ENCODE measurements at regions not wholly inside any gene's neighbourhood (a gene's known extent, or its start where the extent isn't known, plus 50 kb on each side); places are given as distances from the start of the nearest gene placed in this dataset.

GRCh38 chr1:87834151-87834550 lies 505.5 kb downstream of the LMO4 start:
- no peak for DNase-seq

GRCh38 chr1:87834941-87835340 lies 506.3 kb downstream of the LMO4 start:
- DNase-seq = no peak

- no peak for DNase-seq
These were observed 512.1 kb downstream of the LMO4 start for GRCh38 chr1:87840767-87841166.

DNA sequence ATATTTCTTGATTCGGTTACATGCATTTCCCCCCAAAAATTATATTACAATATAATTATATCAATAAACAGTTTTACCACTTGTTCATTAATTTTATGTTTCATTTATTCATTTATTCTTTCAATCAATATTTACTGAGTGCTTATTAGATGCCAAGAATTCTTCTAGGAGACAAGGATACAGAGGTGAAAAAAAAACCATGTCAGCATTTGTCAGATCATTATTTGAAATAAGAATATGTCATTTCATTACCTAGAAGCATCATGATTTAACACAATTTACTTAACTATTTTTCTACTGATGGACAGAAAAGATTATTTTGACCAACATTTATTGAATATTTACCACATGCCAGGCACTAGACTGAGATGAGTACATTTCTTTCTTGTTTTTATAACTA lies 512.7 kb downstream of the LMO4 start:
- DNase-seq = no peak

- no peak for DNase-seq
These were observed 513.5 kb downstream of the LMO4 start for GRCh38 chr1:87842156-87842555.

- no peak for DNase-seq
These were observed 515.6 kb downstream of the LMO4 start for GRCh38 chr1:87844251-87844650.

- DNase-seq = no peak
These were observed 522.8 kb downstream of the LMO4 start for GRCh38 chr1:87851490-87851889.

DNA sequence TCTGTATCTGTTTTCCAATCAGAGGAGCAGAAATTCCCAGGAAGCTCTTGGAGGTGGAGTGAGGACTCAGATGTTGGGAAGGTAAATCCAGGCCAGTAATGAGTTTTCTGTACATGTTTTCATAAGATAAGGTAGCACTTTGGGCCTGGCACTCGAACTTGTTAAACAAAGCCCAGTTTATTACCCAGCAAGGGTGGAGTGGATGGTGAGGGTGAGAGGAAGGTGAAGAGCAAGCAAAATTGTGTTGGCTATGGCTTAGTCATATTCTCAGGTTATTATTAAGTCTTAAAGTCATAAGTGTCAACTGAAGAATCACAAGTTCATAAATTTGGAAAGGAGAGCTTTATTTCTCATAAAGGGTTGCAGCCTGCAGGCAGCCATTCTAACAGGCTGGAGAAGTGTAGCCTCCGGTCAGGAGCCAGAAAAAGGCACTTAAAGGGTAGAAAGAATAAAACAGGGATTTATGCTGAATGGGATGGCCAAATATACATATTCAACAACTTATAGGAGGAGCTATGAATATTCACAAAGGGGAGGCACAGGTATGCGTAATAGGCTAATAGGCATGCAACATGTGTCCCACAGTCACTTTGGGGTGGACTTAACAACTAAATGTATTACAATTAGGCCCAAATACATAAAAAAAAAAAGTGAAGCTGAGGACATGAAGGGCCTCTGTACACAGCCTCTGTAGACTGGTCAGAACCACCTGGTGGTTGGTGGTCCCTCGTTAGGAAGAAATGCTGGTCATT lies 523.9 kb downstream of the LMO4 start:
- DNase-seq = no peak

GRCh38 chr1:87853576-87854351 lies 525.1 kb downstream of the LMO4 start:
- DNase-seq = no peak

GRCh38 chr1:87863317-87863716 lies 534.6 kb downstream of the LMO4 start:
- DNase-seq = no peak

GRCh38 chr1:87864676-87865075 lies 536.0 kb downstream of the LMO4 start:
- no peak for DNase-seq

GRCh38 chr1:87866416-87866815 lies 537.7 kb downstream of the LMO4 start:
- no peak for DNase-seq

- DNase-seq = no peak
These were observed 538.9 kb downstream of the LMO4 start for GRCh38 chr1:87867626-87868025.

- no peak for DNase-seq
These were observed 540.9 kb downstream of the LMO4 start for GRCh38 chr1:87869567-87869966.

DNA sequence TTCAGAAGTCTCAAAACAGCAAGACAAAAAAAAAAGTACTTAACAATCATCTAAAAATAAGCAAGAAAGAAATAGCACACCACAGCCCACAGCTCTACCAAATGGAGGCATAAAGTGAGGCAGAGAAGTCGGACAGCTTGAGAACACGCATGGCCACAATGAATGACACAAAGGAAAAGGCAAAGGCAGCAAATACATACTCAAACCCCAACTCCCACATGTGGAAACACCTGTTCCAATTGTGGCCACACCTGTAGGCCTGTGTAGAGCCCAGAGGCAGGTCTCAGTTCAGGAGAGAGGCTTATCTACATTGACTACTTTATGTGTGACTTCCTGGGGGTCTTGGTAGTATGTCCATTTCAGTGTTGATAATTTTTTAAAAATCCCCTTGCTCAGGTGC lies 543.5 kb downstream of the LMO4 start:
- no peak for DNase-seq

GRCh38 chr1:87872692-87873091 lies 544.0 kb downstream of the LMO4 start:
- DNase-seq = no peak

- no peak for DNase-seq
These were observed 550.2 kb downstream of the LMO4 start for GRCh38 chr1:87878873-87879272.

DNA sequence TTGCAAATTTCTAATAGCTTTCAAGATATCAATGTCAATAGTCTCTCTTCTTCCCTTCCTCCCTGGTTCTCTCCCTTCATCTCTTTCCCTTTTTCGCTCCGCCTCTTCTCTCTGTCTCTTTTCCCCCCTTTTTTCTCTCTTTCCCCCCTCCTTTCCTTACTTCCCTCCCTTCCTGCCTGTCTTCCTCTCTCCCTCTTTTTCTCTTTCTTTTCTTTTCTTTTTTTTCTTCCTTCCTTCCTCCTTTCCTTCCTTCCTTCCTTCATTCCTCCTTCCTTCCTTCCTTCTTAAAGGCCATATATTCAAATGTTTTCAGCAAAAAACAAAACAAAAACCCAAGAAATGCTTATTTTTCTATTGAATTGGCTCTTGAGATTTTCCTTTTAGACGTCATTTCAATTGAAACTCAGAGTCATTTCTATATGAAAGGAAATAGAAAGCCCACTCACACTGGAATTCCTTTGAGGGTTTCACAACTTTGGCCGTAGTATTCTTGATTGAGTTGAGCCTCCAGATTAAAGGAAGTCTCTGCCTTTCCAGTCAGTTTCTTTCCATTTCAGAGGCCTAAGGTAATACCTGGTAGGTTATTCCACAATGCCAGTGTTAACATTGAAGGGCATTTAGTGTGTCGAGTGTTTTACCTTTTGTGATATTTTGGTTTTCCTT lies 551.5 kb downstream of the LMO4 start:
- no peak for DNase-seq

DNA sequence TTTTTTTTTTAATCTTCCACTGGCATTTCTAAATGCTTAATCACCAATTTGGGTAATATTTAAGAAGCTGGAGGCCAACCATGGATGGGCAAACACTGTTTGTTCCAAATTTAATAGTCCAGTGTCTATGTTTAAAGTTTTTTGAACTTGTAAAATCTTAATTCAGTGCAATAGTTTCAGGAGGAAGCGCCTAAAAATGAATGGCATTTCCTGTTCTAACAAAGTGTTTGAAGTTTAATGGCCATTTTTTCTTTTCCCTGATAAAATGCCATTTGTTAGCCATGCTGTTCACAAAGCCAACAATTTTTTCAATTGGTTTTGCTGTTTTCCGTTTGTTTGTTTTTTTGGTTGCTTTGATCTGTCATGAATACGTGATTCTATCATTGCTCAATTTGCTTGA lies 552.1 kb downstream of the LMO4 start:
- no peak for DNase-seq

DNA sequence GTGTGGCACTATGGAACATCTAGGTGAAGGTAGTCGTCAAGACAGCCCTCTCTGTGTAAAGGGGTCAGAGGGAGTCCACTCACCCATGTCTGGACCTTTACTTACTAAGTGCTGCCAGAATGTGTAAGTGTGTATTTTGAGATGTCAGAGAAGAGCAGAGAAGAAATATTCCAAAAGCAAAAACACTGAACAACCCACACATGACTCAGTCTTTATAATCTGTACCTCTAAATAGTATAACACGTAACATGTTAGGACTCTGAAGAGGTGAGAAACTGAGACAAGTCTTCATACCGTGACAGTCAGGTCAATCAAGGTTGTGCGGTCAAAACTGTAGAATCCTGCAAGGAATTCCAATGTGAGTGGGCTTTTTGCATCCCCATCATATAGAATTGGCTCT lies 555.2 kb downstream of the LMO4 start:
- DNase-seq = no peak

GRCh38 chr1:87884581-87884980 lies 555.9 kb downstream of the LMO4 start:
- no peak for DNase-seq

DNA sequence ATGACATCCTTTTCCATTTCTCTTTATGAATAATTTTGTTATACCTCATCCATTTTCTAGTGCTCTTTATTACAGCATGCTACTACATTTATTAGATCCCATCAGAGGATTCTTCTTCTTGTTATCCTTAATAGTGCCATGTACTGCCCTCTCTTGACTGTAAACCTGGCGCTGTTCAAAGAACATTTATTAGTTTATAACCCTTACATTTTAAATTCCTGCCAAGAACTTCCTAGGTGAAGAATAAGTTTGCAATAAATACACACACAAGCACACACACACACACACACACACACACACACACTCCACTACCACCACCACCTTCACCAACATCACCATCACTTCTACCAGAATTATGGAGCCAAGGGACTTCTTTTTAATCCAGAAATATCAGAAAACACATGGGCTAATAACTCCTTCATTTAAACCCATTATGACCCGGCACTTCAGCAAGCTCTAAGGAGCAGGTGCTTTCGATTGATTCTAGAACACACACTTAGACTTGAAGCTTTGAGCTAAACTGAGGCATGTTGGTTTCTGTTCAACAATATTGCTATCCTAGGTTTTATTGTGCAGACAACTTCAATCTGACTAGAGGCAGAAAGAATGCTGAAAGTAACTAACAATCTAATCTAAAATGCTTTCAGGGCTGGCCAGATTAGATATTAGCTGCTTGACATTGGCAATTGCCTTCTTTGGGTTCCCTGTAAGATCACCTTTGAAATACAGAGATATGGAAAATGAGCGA lies 556.8 kb downstream of the LMO4 start:
- no peak for DNase-seq

- no peak for DNase-seq
These were observed 558.4 kb downstream of the LMO4 start for GRCh38 chr1:87887100-87887499.

All from NCI-H2227 treated with DMSO at 0.1 percent for 48 hours (cell line).